Stimulated activated CD8-positive, alpha-beta memory T cell treated with anti-CD3 and anti-CD28 coated beads, Interleukin-7, amount 100 ng/mL, for 24 hours (primary cell): ENCODE measurements at regions not wholly inside any gene's neighbourhood (a gene's known extent, or its start where the extent isn't known, plus 50 kb on each side); places are given as distances from the start of the nearest gene placed in this dataset.
"Not testable (repeated sequence)": the region's sequence is repeated elsewhere in the genome, so short reads cannot be mapped to it uniquely, and the experiment has no call there.

Experiments used
- DNase-seq: peaks from one replicate; pipeline ENCODE4 v3.0.0-alpha.2; 2020; ENCODE audit warnings: low read depth

DNA sequence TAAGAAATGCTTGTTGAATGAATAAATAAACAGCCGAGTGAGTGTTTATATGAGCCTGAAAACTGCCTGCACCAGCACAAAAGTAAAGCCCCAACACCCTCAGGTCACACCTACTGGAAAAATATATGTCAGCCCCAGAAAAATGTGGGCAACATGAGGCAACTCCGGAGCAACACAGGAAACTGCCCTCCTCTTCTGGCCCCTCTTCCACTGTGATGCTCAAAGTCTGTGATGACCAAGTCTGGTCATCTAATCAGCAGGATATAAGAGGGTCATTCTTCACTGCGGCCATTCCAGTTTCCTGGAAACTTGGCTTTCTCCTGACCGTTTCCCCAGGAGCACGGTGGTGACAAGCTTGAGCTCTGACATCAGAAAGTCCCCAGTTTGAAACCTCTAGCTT, 159.6 kb upstream of the PZP start:
- DNase-seq: no peak

DNA sequence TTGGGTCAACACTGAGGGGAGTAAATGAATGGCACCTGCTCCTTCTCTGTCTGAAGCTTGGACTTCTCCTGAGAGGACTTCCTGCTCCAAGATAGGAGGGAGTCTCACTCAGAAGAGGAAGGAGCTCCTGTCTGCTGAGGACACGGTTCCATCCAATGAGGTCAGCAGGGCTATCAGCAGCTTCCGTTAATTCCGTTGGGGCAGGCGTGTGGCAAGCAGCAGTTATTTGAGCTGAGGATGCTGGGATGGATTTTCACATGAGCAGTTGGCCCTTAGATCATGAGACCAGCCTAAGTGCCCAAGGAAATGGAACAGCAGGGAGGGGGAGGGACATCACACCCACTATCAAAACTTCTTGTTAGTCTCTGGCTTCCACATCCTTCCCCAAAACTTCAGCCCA, 159.0 kb upstream of the PZP start:
- DNase-seq: no peak

DNA sequence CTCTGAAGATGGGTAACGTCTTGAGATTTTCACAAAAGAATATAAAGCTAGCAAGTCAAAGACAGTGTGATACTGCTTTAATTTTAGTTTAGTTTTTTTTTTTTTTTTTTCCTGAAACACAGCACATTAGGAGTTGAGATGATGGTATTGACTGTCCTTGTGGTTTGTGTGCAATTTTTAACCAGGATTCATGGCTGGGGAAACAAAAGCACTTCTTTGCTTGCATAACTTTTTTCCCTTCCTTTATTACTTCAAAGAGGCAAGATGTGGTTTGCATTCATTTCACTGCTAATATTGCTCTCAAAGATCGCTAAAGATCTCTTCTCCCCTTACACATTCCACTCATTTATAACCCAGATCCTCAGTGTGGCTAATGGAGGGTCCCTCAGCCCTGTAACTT, 157.1 kb upstream of the PZP start:
- DNase-seq: no peak

- DNase-seq: no peak
Observed at GRCh38 chr12:9364224-9365176, 156.3 kb upstream of the PZP start.

GRCh38 chr12:9363145-9363544, 154.9 kb upstream of the PZP start:
- DNase-seq: no peak

GRCh38 chr12:9361879-9362326, 153.7 kb upstream of the PZP start:
- no peak for DNase-seq

DNA sequence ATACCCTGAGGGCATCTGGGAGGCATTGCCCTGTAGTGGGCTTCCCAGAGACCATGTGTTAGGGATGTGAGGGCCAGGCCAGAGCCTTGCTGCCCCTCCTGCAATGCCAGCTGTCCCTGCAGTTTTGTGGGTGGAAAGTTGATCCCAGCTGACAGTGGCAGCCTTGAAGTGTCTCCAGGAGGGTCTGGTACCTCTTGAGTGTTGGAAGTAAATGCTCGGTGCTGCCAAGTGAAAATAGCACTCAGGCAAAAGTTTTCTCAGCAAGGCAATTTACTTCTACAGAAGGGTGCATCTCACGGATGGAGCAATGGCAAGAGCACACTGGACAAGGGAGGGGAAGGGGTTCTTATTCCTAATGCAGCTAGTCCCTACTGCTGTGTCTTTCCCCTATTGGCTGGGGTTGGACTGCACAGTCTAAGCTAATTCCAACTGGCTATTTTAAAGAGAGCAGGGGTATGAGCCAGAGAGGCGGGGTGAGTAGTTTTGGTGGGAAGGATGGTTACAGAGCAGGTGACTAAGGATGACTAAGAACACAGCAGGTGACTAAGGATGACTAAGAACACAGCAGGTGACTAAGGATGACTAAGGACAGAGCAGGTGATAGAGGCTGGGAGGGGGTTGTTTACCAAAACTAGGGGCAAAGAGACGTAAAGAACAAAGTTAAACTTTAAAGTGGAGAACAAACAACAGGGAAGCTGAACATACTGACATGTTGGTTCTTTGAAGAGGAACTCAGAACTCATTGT, 146.0 kb upstream of the PZP start:
- DNase-seq: not testable (repeated sequence)

- no peak for DNase-seq
Observed at GRCh38 chr12:9351136-9351535, 142.9 kb upstream of the PZP start.

- no peak for DNase-seq
Observed at GRCh38 chr12:9349888-9350885, 142.0 kb upstream of the PZP start.

- no peak for DNase-seq
Observed at GRCh38 chr12:9348906-9349518, 140.8 kb upstream of the PZP start.

DNA sequence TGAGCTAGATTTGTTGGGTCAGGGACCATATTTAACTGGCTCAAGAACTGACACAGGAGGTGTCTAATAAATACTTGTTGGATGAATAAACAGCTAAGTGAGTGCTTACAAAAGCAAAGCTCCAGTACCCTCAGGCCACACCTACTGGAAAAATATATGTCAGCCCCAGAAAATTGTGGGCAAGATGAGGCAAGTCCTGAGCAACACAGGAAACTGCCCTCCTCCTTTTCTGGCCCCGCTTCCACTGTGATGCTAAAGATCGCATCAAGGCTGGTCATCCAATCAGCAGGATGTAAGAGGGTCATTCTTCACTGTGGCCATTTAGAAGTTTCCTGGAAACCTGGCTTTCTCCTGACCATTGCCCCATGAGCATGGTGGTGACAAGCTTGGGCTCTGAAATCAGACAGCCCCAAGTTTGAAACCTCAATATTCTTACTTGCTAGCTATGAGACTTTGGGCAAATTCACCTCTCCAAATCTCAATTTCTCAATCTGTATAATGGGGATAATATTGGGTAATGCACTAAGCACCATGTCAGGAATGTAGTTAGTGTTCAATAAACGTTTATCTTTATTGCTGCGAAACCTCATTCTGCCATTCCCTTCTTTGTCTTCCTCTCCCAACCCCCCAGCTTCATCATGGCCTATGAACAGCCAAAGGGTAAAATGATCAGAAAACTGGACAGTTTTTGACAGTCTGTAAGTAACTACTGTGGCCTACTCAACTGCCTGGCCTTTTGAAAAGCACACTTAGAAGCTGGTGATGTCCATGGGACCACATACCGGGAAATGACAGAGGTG, 139.3 kb upstream of the PZP start:
- no peak for DNase-seq

DNA sequence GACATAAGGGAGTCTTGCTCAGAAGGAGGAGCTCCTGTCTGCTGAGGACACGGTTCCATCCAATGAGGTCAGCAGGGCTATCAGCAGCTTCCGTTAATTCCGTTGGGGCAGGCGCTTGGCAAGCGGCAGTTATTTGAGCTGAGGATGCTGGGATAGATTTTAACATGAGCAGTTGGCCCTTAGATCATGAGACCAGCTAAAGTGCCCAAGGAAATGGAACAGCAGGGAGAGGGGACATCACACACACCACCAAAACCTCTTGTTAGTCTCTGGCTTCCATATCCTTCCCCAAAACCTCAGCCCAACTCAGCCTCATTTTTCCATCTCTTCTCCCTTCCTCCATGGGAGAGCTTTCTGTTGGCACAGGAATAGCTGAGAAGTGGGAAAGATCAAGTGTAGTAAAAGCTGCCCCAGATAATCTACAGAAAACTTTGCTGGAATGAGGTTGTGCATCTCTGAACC, 138.7 kb upstream of the PZP start:
- DNase-seq: no peak

- no peak for DNase-seq
Observed at GRCh38 chr12:9345171-9345570, 137.0 kb upstream of the PZP start.

GRCh38 chr12:9344541-9344940, 136.3 kb upstream of the PZP start:
- DNase-seq: no peak

DNA sequence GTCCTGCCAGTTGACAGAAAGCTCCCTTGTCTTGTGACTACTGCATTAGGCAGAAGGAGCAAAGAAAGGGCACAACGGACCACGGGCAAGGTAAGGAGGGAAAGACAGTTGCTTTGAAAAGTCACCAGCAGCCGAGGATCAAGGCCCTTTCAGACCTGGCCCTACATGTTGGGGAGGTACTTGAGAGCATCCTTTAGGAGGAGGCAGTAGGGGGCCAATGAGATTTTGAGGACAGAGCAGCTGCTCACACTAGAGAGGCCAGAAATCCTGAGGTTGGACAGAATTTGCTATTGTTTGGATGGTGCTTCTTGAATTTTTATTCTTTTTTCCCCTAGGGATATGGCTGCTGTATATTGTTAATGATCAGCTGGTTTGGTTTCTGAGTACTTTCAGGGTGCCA, 135.5 kb upstream of the PZP start:
- DNase-seq: no peak

- no peak for DNase-seq
Observed at GRCh38 chr12:9342614-9343353, 134.6 kb upstream of the PZP start.

DNA sequence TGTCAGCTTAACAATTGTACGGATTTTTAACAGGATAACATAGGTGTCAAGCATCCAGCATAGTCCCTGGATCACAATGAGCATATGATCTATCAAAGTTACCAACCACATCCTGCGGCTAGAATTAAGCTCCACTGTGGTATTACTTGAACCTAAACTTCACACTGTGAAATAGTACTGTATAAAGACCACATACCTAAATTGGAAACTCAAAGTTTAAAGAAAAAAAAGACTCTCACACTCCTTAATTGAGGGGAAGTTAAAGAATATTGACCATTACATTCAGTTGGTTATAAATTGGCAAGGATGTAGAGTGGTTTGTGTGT, 133.0 kb upstream of the PZP start:
- no peak for DNase-seq

DNA sequence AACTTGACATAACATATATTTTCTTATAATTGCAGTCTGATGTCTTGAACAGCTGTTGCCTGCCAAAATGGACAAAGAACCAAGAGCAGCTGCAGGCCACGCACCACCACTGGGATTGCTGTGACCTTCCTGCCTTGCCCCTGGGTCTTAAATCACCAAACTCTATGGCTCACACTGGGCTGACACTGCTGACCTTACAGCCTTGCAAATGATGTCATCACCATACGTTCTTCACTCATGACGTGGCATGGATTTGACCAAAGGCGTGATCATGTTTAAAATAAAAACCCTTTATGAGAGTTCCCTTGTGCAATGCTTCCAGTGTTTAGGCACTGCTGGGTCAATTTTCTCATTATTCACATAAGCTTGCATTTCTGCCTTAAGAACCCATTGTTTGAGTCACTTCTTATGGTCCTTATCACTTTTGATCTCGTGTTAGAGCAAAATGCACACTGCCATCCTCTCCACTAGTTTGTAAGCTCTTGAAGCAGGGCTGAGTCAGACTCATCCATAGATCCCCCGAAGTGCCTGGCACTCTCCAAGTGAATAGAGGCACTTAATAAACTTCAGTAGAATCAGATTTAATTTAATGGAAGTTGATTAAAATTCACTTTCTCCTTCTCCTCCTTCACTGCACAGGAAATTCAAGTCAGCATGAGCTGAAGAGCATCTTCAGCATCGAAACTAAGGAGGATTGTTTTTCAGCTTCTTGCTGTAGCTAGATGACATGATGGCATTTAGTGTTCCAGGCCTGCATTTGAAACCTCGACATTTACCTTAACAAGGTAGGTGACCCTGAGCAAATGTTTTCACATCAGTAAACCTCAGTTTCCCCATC, 132.4 kb upstream of the PZP start:
- no peak for DNase-seq

- DNase-seq: no peak
Observed at GRCh38 chr12:9337656-9338055, 129.5 kb upstream of the PZP start.
